Left renal cortex interstitium (tissue), 4 donors: ENCODE measurements at regions not wholly inside any gene's neighbourhood (a gene's known extent, or its start where the extent isn't known, plus 50 kb on each side); places are given as distances from the start of the nearest gene placed in this dataset.
"Not testable (repeated sequence)": the region's sequence is repeated elsewhere in the genome, so short reads cannot be mapped to it uniquely, and the experiment has no call there.

Source experiments
- DNase-seq, 4 donors: peaks; one replicate each; pipeline ENCODE4 v3.0.0-alpha.2; 2013; ENCODE audit warnings: low read depth in 4 of 4, low spot score in 2 of 4, missing footprints in 1 of 4

- DNase-seq, result no peak
These were observed 685.7 kb downstream of the BCKDHB start for GRCh38 chr6:80792151-80792550.

- DNase-seq, result no peak
These were observed 683.6 kb downstream of the BCKDHB start for GRCh38 chr6:80789912-80790570.

GRCh38 chr6:80783271-80783670, 676.8 kb downstream of the BCKDHB start:
- DNase-seq, result not testable (repeated sequence)

- peak in 3 of 4 donors; percentile 2 to 10 (median 3) for DNase-seq
These were observed 665.5 kb downstream of the BCKDHB start for GRCh38 chr6:80771941-80772340.

- DNase-seq, result no peak
These were observed 662.6 kb downstream of the BCKDHB start for GRCh38 chr6:80769106-80769505.

GRCh38 chr6:80767808-80768207, 661.3 kb downstream of the BCKDHB start:
- no peak for DNase-seq

GRCh38 chr6:80744213-80744612, 637.7 kb downstream of the BCKDHB start:
- DNase-seq, result no peak

GRCh38 chr6:80742481-80742880, 636.0 kb downstream of the BCKDHB start:
- DNase-seq, result no peak

- no peak for DNase-seq
These were observed 627.2 kb downstream of the BCKDHB start for GRCh38 chr6:80733641-80734040.

GRCh38 chr6:80728830-80729229, 622.4 kb downstream of the BCKDHB start:
- DNase-seq, result no peak

- DNase-seq, result no peak
These were observed 621.8 kb downstream of the BCKDHB start for GRCh38 chr6:80728101-80728750.

GRCh38 chr6:80725156-80725930, 618.9 kb downstream of the BCKDHB start:
- no peak for DNase-seq

- DNase-seq, result no peak
These were observed 614.4 kb downstream of the BCKDHB start for GRCh38 chr6:80720824-80721223.

GRCh38 chr6:80714513-80714912, 608.0 kb downstream of the BCKDHB start:
- no peak for DNase-seq

GRCh38 chr6:80698459-80698858, 592.0 kb downstream of the BCKDHB start:
- DNase-seq, result no peak

GRCh38 chr6:80696268-80696667, 589.8 kb downstream of the BCKDHB start:
- DNase-seq, result no peak

- DNase-seq, result no peak
These were observed 584.2 kb downstream of the BCKDHB start for GRCh38 chr6:80690551-80691131.

- no peak for DNase-seq
These were observed 583.4 kb downstream of the BCKDHB start for GRCh38 chr6:80689716-80690395.

GRCh38 chr6:80679992-80680391, 573.5 kb downstream of the BCKDHB start:
- no peak for DNase-seq

- no peak for DNase-seq
These were observed 569.9 kb downstream of the BCKDHB start for GRCh38 chr6:80676386-80676785.

GRCh38 chr6:80674669-80675068, 568.2 kb downstream of the BCKDHB start:
- no peak for DNase-seq
